K562 (cell line): ENCODE measurements at regions not wholly inside any gene's neighbourhood (a gene's known extent, or its start where the extent isn't known, plus 50 kb on each side); places are given as distances from the start of the nearest gene placed in this dataset.

Experiments
- ATAC-seq: fragments of 200-7000 bp; cut with Tn5 transposase; 3 replicates; pipeline ENCODE4 v1.9.1; 2020; ENCODE audit warnings: moderate library complexity
- BruUV-seq: library from RNA; stranded (reverse); fragments of 400-500 nt; replicated peaks from 2 replicates; lab custom pipeline; 2021; lab: Mats Ljungman, UMichigan
- CTCF ChIA-PET: fragments of 300-600 bp; formaldehyde crosslinking; extraction: SDS; loops from one replicate; lab custom pipeline; 2021; ENCODE audit warnings: low intra/inter-chr PET ratio; lab: Yijun Ruan, JAX
- POLR2A ChIA-PET: fragments of 300-600, 350-650 bp; sonication (Branson Sonifier 250); formaldehyde crosslinking; extraction: SDS; loops from one replicate; lab custom pipeline; 2021; ENCODE audit warnings: antibody characterized with exemption, inconsistent platforms; lab: Yijun Ruan, JAX
- DNase-seq, 4 experiments: peaks; one replicate each; pipeline versions ENCODE4 v3.0.0 to v3.0.0-alpha.2; 2011 to 2018; ENCODE audit warnings: low spot score in 3 of 4, mixed read lengths in 3 of 4; ENCODE audit errors: extremely low read depth in 1 of 4
- FAIRE-seq: peaks from 2 replicates; lab custom pipeline; 2011; peaks lifted over from hg19 to GRCh38; lab: Jason Lieb, UNC
- H2AFZ ChIP-seq: 2 replicates; pipeline ENCODE4 v1.6.0; 2011; ENCODE audit warnings: low read depth, low read length, control low read depth, inconsistent platforms
- H3K27ac ChIP-seq: fragments of 200-600 bp; 3 replicates; pipeline ENCODE4 v1.8.0; 2011; ENCODE audit warnings: low read depth, mild to moderate bottlenecking, control low read depth, inconsistent platforms, low read length, moderate library complexity, mixed read lengths; ENCODE audit errors: extremely low read depth
- H3K27me3 ChIP-seq, 2 experiments: fragments of 300-600 bp in 1 of 2; 2 replicates in 1 of 2; 3 replicates in 1 of 2; pipeline versions ENCODE4 v1.6.0 to v1.8.0; 2011; ENCODE audit warnings: inconsistent platforms in 2 of 2, low read length in 2 of 2, mild to moderate bottlenecking in 1 of 2, mixed read lengths in 1 of 2, moderate library complexity in 1 of 2; ENCODE audit not compliant: control insufficient read depth in 2 of 2, insufficient read depth in 2 of 2
- H3K36me3 ChIP-seq: fragments of 300-600 bp; 3 replicates; pipeline ENCODE4 v1.8.0; 2011; ENCODE audit warnings: mild to moderate bottlenecking, low read length, inconsistent platforms; ENCODE audit not compliant: control insufficient read depth, insufficient read depth
- H3K4me1 ChIP-seq, 2 experiments: fragments of 200-600 bp in 1 of 2; replicated peaks in 1 of 2; 2 replicates in 1 of 2; 3 replicates in 1 of 2; pipeline versions ENCODE4 v1.5.1 to v1.8.0; 2011; ENCODE audit warnings: inconsistent platforms in 2 of 2, low read length in 2 of 2, mild to moderate bottlenecking in 1 of 2, mixed read lengths in 1 of 2, moderate library complexity in 1 of 2; ENCODE audit not compliant: control insufficient read depth in 2 of 2, insufficient read depth in 2 of 2
- H3K4me2 ChIP-seq: 2 replicates; pipeline ENCODE4 v1.6.1; 2011; ENCODE audit warnings: low read length, control low read depth, inconsistent platforms, mixed read lengths; ENCODE audit not compliant: insufficient read depth
- H3K4me3 ChIP-seq: fragments of 200-600 bp; sonication (generic), shearing (Covaris generic); 2 replicates; pipeline ENCODE4 v1.5.1; 2016; ENCODE audit warnings: control low read depth, inconsistent platforms
- H3K79me2 ChIP-seq: fragments of 200-600 bp; 3 replicates; pipeline ENCODE4 v1.8.0; 2011; ENCODE audit warnings: low read length, inconsistent platforms; ENCODE audit not compliant: control insufficient read depth, insufficient read depth
- H3K9ac ChIP-seq, 2 experiments: 2 replicates each; pipeline versions ENCODE4 v1.6.0 to v1.6.1; 2011; ENCODE audit warnings: low read depth in 2 of 2, low read length in 2 of 2, control low read depth in 1 of 2, inconsistent platforms in 1 of 2, mild to moderate bottlenecking in 1 of 2, mixed read lengths in 1 of 2; ENCODE audit not compliant: insufficient read depth in 1 of 2
- H3K9me1 ChIP-seq: one replicate; pipeline ENCODE4 v1.6.0; 2011; ENCODE audit warnings: inconsistent platforms, mild to moderate bottlenecking, low read length, moderate library complexity; ENCODE audit not compliant: control insufficient read depth, insufficient read depth
- H3K9me3 ChIP-seq: replicated peaks from 2 replicates; pipeline ENCODE4 v1.5.1; 2011; ENCODE audit warnings: low read depth, low read length, inconsistent platforms; ENCODE audit not compliant: control insufficient read depth, insufficient read depth
- H4K20me1 ChIP-seq: replicated peaks from 2 replicates; pipeline ENCODE4 v1.6.1; 2011; ENCODE audit warnings: low read length, inconsistent platforms, mixed read lengths; ENCODE audit not compliant: control insufficient read depth, insufficient read depth
- ATF1 ChIP-seq, 2 experiments: fragments of 450-650 bp in 1 of 2; IDR thresholded peaks; 2 replicates each; pipeline ENCODE4 v1.6.1; 2016; ENCODE audit warnings: missing compliant biosample characterization in 1 of 2, missing genetic modification characterization in 1 of 2
- CBFA2T2 ChIP-seq: fragments of 450-650 bp; conservative IDR thresholded peaks from 2 replicates; pipeline ENCODE4 v1.6.1; 2017; ENCODE audit warnings: mild to moderate bottlenecking
- CCNT2 ChIP-seq: IDR thresholded peaks from 2 replicates; pipeline ENCODE4 v1.6.1; 2011; ENCODE audit warnings: borderline replicate concordance, low read depth, mild to moderate bottlenecking, moderate library complexity, mixed read lengths, low read length; ENCODE audit not compliant: insufficient read length; ENCODE audit errors: extremely low read depth
- EHMT2 ChIP-seq: fragments of 450-650 bp; IDR thresholded peaks from 2 replicates; pipeline ENCODE4 v1.6.1; 2018; ENCODE audit warnings: antibody characterized with exemption
- HDAC3 ChIP-seq: fragments of 450-650 bp; IDR thresholded peaks from 2 replicates; pipeline ENCODE4 v1.6.1; 2018; ENCODE audit warnings: borderline replicate concordance, mild to moderate bottlenecking, moderate library complexity; ENCODE audit not compliant: partially characterized antibody
- PURB ChIP-seq: sonication (generic); formaldehyde crosslinking; IDR thresholded peaks from 2 replicates; pipeline ENCODE4 v1.9.0; 2021; ENCODE audit warnings: low read depth, mild to moderate bottlenecking, missing genetic modification reagents
- SMARCB1 ChIP-seq: IDR thresholded peaks from 2 replicates; pipeline ENCODE4 v1.6.1; 2011; ENCODE audit warnings: improper control_type of control experiment, low read depth; ENCODE audit not compliant: insufficient read length
- SRF ChIP-seq, 2 experiments: fragments of 250-450, 450-650 bp in 1 of 2; sonication (Bioruptor Pico) in 1 of 2; sonication (generic) in 1 of 2; formaldehyde crosslinking; IDR thresholded peaks; 2 replicates each; pipeline versions ENCODE4 v1.5.0 to v1.5.1; 2020 to 2022; ENCODE audit warnings: mild to moderate bottlenecking in 1 of 2, missing genetic modification reagents in 1 of 2
- STAT5B ChIP-seq: fragments of 250-450 bp; sonication (Bioruptor Pico); IDR thresholded peaks from 2 replicates; pipeline ENCODE4 v1.8.0; 2021; ENCODE audit warnings: mild to moderate bottlenecking, inconsistent platforms
- TAL1 ChIP-seq: fragments of 450-650 bp; IDR thresholded peaks from 2 replicates; pipeline ENCODE4 v1.6.1; 2016; ENCODE audit warnings: mild to moderate bottlenecking
- TGIF2 ChIP-seq: sonication (generic); formaldehyde crosslinking; IDR thresholded peaks from 2 replicates; pipeline ENCODE4 v1.8.1; 2022; ENCODE audit warnings: mild to moderate bottlenecking, missing genetic modification reagents, moderate library complexity
- ZC3H8 ChIP-seq: fragments of 450-650 bp; IDR thresholded peaks from 2 replicates; pipeline ENCODE4 v1.6.1; 2017
- ZKSCAN3 ChIP-seq: fragments of 250-450 bp; sonication (Bioruptor Pico); IDR thresholded peaks from 2 replicates; pipeline ENCODE4 v1.4.0; 2020
- ZNF175 ChIP-seq: fragments of 200-800 bp; sonication (Bioruptor generic); IDR thresholded peaks from 2 replicates; pipeline ENCODE4 v1.6.1; 2016; ENCODE audit warnings: low read depth, mild to moderate bottlenecking, missing genetic modification characterization, missing compliant biosample characterization
- ZNF717 ChIP-seq: fragments of 250-450 bp; sonication (Bioruptor Pico); IDR thresholded peaks from 2 replicates; pipeline ENCODE4 v1.5.0; 2021
- WGBS: fragments of 100-300 bp; shearing (Covaris generic); methylation state at CpG from one replicate; pipeline ENCODE4 v1.1.6; 2016; ENCODE audit warnings: low coverage, mixed read lengths; ENCODE audit not compliant: insufficient coverage; ENCODE audit errors: missing lambda C conversion rate; 5-methylcytosine and 5-hydroxymethylcytosine counted together
- in situ Hi-C: fragments of 300-500 bp; cut with MboI; formaldehyde crosslinking; loops from 4 replicates; pipeline ENCODE4 v1.15.0; 2018; ENCODE audit warnings: inconsistent platforms, mixed read lengths
- intact Hi-C: fragments of 100-400 bp; cut with micrococcal nuclease; formaldehyde crosslinking; loops from 2 replicates; pipeline ENCODE4 v1.14.2; 2022
- TF ChIP-seq, protein P1 (sequence below): sonication (generic); formaldehyde crosslinking; IDR thresholded peaks from 2 replicates; pipeline ENCODE4 v1.8.1; 2023; ENCODE audit warnings: mild to moderate bottlenecking, missing genetic modification reagents
- TF ChIP-seq, protein P2 (sequence below): fragments of 250-450 bp; sonication (Bioruptor Pico); IDR thresholded peaks from 2 replicates; pipeline ENCODE4 v1.9.0; 2021; ENCODE audit warnings: mild to moderate bottlenecking, inconsistent platforms

DNA sequence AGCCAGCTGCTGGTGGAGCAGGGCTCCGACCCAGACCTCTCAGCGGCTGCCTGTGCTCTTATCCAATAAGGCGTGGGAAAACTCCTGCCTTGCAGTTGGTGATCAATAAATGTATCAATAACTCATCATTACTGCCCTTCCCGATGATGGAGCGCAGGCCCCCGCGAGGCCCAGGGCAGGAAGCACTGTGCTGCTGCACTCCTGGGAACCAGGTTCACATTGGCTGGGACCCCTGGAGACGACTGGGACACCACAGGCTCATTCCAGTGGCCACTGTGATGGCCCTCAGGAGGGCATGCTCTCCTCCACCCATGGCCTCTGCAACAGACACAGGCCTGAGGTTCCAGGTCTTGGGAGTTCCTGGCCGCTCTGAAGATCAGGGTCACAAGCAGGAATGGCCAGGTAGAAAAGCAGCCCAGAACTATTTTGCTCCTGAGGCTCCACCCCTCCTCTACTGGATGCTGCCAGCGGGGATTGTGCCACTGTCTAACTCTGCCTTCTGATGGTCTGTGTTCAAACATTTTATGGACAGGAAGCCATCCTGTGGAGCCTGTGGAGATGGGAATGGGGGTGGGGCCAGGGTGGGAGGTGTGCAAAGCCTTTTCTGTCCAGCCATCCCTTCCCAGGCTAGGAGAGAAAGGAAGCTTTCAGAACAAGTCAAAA, 287.4 kb upstream of the ZMIZ1 start (continued):
- TF ChIP-seq SMARCB1 (no peak), STAT5B (CRISPR knock-in tag) (no peak), ZC3H8 (no peak), TGIF2 (no peak), PURB (CRISPR knock-in tag) (no peak), ATF1 (CRISPR knock-in tag; IDR thresholded peaks at IDR 0.05) (no peak), ATF1 (tag; IDR thresholded peaks at IDR 0.05) (no peak), ZNF717 (CRISPR knock-in tag) (no peak), HDAC3 (no peak), TAL1 (no peak), ZNF175 (CRISPR knock-in tag) (no peak)
- TF ChIP-seq, protein P1, sequence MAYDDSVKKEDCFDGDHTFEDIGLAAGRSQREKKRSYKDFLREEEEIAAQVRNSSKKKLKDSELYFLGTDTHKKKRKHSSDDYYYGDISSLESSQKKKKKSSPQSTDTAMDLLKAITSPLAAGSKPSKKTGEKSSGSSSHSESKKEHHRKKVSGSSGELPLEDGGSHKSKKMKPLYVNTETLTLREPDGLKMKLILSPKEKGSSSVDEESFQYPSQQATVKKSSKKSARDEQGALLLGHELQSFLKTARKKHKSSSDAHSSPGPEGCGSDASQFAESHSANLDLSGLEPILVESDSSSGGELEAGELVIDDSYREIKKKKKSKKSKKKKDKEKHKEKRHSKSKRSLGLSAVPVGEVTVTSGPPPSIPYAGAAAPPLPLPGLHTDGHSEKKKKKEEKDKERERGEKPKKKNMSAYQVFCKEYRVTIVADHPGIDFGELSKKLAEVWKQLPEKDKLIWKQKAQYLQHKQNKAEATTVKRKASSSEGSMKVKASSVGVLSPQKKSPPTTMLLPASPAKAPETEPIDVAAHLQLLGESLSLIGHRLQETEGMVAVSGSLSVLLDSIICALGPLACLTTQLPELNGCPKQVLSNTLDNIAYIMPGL: no peak

DNA sequence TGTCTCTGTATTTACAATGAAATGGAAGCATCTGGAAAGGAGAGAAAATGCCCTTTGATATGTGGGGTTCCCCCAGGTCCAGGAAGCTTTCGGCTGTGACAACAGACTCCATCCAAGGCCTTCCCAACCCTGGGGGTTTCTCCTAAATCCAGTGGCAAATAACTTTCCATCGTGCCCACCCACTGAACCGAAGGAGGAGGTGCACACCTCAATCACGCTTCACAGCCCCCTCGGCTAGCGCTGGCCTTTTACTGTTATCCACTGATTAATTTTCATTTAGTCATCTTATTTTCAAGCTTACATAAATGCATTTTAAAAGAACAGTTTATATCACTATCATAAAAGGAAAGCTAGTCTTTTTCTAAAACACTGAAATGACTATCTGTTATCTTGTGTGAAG, 286.8 kb upstream of the ZMIZ1 start:
- POLR2A ChIA-PET: interaction anchor here (0.6 to 1.2 kb wide), 2 partner anchors 46 to 868 kb away, joined by 3 to 5 read pairs; no protein-coding TSS in a partner anchor
- no peak for ATAC-seq
- no peak overlapping the region for H3K27ac ChIP-seq
- no peak for TF ChIP-seq CCNT2
- no peak for TF ChIP-seq ZKSCAN3
- no peak for TF ChIP-seq EHMT2
- no peak for TF ChIP-seq SRF (CRISPR knock-in tag; IDR thresholded peaks at IDR 0.05)
- no peak for TF ChIP-seq CBFA2T2
- TF ChIP-seq, protein P2, sequence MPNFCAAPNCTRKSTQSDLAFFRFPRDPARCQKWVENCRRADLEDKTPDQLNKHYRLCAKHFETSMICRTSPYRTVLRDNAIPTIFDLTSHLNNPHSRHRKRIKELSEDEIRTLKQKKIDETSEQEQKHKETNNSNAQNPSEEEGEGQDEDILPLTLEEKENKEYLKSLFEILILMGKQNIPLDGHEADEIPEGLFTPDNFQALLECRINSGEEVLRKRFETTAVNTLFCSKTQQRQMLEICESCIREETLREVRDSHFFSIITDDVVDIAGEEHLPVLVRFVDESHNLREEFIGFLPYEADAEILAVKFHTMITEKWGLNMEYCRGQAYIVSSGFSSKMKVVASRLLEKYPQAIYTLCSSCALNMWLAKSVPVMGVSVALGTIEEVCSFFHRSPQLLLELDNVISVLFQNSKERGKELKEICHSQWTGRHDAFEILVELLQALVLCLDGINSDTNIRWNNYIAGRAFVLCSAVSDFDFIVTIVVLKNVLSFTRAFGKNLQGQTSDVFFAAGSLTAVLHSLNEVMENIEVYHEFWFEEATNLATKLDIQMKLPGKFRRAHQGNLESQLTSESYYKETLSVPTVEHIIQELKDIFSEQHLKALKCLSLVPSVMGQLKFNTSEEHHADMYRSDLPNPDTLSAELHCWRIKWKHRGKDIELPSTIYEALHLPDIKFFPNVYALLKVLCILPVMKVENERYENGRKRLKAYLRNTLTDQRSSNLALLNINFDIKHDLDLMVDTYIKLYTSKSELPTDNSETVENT (CRISPR knock-in tag): no peak

More for the DNA sequence above, 286.8 kb upstream of the ZMIZ1 start:
- CTCF ChIA-PET: interaction anchor here (0.5 kb wide), 1 partner anchor 749 kb away, joined by 3 read pairs; no protein-coding TSS in a partner anchor
- intact Hi-C loops (no loop called here), in situ Hi-C loops (no loop called here)
- FAIRE-seq: no peak
- Histone ChIP-seq H3K9me3 (no peaks in the 10 kb centered on the region), H3K36me3 (no peaks in the 10 kb centered on the region), H3K9me1 (no peaks in the 10 kb centered on the region), H4K20me1 (peaks cover 3% of the 10 kb centered on the region), H3K4me1 (no peaks in the 10 kb centered on the region), H3K27me3 (peaks cover 8 to 49% of the 10 kb centered on the region in 2 experiments; a peak in 3 of 5 replicates), H3K4me3 (no peak overlapping the region), H2AFZ (no peak overlapping the region), H3K79me2 (no peaks in the 10 kb centered on the region), H3K4me2 (no peak overlapping the region), H3K9ac (no peak overlapping the region)
- BruUV-seq: no TSS peak
- 1% methylated on average over 6 of the region's 6 CpGs for WGBS
- DNase-seq: no peak
